ENCODE measurements at regions not wholly inside any gene's neighbourhood (a gene's known extent, or its start where the extent isn't known, plus 50 kb on each side); places are given as distances from the start of the nearest gene placed in this dataset.

DNA sequence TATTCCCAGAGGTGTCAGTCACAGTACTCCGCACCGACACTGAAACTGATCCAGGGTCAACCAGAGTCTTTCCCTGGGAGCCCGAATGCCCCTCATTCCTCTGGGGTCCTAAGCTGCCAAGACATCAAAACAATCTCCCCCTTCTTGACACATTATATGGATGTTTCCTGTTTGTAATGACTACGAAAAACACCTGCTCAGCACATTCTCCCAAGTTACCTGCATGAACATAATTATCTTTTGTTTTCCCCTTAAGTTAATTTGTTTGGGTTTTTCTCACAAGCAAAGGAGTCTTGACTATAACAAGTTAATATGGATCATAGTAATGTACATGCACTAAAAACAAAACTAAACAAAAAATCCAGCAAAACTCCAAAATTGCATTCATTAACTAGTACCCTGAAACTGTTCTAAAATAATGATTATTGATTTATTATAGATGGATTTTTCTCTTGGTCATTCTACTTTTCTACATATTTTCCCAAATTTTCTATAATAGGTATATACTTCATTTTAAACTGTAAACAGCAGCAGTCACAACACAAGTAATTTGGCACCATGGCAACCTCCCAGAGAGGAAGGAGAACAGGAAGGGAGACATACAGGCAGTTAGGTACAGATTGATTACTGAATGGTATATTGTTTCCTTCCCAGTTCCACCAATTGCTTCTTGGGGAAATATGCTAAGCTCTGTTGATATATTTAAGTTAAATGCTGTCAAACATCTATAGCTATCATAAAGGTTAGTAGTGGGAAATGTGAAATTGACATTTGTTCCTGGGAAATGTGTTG is 631.5 kb downstream of the METTL15 start:
- Histone ChIP-seq H3K27ac (ENCODE audit: low read depth, low read length) (no peak overlapping the region), H3K36me3 (ENCODE audit: control insufficient read depth, low read length) (no peaks in the 10 kb centered on the region), H3K79me2 (ENCODE audit: control insufficient read depth, low read length) (no peaks in the 10 kb centered on the region), H3K4me2 (ENCODE audit: low read length) (no peak overlapping the region), H4K20me1 (ENCODE audit: control insufficient read depth, insufficient read depth, low read depth, low read length) (no peaks in the 10 kb centered on the region), H3K9me2 (replicated peaks; ENCODE audit: control insufficient read depth, low read length) (no peaks in the 10 kb centered on the region), H3K4me3 (ENCODE audit: low read length) (no peak overlapping the region), H3F3A (ENCODE audit: control insufficient read depth, insufficient read depth) (no peaks in the 10 kb centered on the region), H3K27me3 (ENCODE audit: control insufficient read depth, low read length) (no peaks in the 10 kb centered on the region), H3K4me1 (ENCODE audit: control insufficient read depth, low read length) (no peaks in the 10 kb centered on the region), H3K9me3 (ENCODE audit: control insufficient read depth, insufficient read depth, low read length) (no peaks in the 10 kb centered on the region)
- no peak for TF ChIP-seq EZH2phosphoT487 (IDR thresholded peaks at IDR 0.05; ENCODE audit: borderline replicate concordance, low read length)

DNA sequence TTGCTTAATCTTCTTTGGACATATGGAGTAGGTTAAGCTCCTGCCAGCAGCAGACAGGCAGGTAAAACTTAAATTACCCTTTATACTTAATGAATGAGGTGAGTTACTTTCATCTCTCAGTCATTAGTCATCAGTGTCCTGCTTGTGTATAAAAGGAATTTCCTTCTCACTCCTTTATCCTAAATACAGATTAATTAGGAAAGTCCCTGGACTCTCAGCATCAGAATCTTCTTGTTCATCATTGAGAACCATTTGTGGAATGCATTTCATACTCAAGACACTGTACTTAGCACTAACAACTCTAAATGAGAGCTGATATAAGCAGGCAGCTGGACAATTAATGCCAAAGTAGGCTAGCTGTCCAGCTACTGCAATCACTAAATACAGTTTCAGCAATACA is 630.4 kb downstream of the METTL15 start:
- no peaks in the 10 kb centered on the region for H3K9me2 ChIP-seq (replicated peaks; ENCODE audit: control insufficient read depth, low read length)
- no peaks in the 10 kb centered on the region for H3K36me3 ChIP-seq (ENCODE audit: control insufficient read depth, low read length)
- H3K79me2 ChIP-seq (ENCODE audit: control insufficient read depth, low read length): no peaks in the 10 kb centered on the region
- no peak overlapping the region for H3K4me3 ChIP-seq (ENCODE audit: low read length)
- H3K27ac ChIP-seq (ENCODE audit: low read depth, low read length): no peak overlapping the region
- H3K27me3 ChIP-seq (ENCODE audit: control insufficient read depth, low read length): no peaks in the 10 kb centered on the region
- no peaks in the 10 kb centered on the region for H3K9me3 ChIP-seq (ENCODE audit: control insufficient read depth, insufficient read depth, low read length)
- TF ChIP-seq EZH2phosphoT487 (IDR thresholded peaks at IDR 0.05; ENCODE audit: borderline replicate concordance, low read length): no peak
- TF ChIP-seq, protein P1, sequence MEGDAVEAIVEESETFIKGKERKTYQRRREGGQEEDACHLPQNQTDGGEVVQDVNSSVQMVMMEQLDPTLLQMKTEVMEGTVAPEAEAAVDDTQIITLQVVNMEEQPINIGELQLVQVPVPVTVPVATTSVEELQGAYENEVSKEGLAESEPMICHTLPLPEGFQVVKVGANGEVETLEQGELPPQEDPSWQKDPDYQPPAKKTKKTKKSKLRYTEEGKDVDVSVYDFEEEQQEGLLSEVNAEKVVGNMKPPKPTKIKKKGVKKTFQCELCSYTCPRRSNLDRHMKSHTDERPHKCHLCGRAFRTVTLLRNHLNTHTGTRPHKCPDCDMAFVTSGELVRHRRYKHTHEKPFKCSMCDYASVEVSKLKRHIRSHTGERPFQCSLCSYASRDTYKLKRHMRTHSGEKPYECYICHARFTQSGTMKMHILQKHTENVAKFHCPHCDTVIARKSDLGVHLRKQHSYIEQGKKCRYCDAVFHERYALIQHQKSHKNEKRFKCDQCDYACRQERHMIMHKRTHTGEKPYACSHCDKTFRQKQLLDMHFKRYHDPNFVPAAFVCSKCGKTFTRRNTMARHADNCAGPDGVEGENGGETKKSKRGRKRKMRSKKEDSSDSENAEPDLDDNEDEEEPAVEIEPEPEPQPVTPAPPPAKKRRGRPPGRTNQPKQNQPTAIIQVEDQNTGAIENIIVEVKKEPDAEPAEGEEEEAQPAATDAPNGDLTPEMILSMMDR (IDR thresholded peaks at IDR 0.05; ENCODE audit: low read depth, low read length, poor library complexity, severe bottlenecking): no peak
- H3F3A ChIP-seq (ENCODE audit: control insufficient read depth, insufficient read depth): no peaks in the 10 kb centered on the region
- no peaks in the 10 kb centered on the region for H4K20me1 ChIP-seq (ENCODE audit: control insufficient read depth, insufficient read depth, low read depth, low read length)
- no peaks in the 10 kb centered on the region for H3K4me1 ChIP-seq (ENCODE audit: control insufficient read depth, low read length)
- no peak overlapping the region for H3K4me2 ChIP-seq (ENCODE audit: low read length)

DNA sequence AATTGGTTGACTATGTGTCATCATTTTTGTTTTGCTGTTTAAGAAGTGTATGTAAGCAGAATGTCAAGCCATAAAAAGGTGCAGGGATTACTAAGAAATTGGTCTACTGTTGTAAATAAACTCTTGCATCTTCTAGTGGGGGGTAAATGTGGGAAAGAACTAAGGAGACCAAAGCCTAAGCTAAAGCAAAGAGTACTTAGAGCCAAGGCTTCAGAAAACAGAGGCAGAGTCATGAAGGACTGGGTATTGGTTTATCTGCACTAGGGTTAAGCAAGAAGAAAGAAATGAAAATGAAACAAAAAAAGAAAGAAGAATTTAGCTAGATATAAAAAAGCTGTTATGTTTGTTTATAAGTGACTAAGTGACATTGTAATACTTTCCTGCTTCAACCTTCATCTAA is 628.1 kb downstream of the METTL15 start:
- Histone ChIP-seq H3K4me3 (ENCODE audit: low read length) (no peak overlapping the region), H3K4me2 (ENCODE audit: low read length) (no peak overlapping the region), H3K9me2 (replicated peaks; ENCODE audit: control insufficient read depth, low read length) (no peaks in the 10 kb centered on the region), H3K27ac (ENCODE audit: low read depth, low read length) (no peak overlapping the region), H3K27me3 (ENCODE audit: control insufficient read depth, low read length) (no peaks in the 10 kb centered on the region), H3K36me3 (ENCODE audit: control insufficient read depth, low read length) (no peaks in the 10 kb centered on the region), H3F3A (ENCODE audit: control insufficient read depth, insufficient read depth) (no peaks in the 10 kb centered on the region), H3K79me2 (ENCODE audit: control insufficient read depth, low read length) (no peaks in the 10 kb centered on the region), H3K4me1 (ENCODE audit: control insufficient read depth, low read length) (no peaks in the 10 kb centered on the region), H4K20me1 (ENCODE audit: control insufficient read depth, insufficient read depth, low read depth, low read length) (no peaks in the 10 kb centered on the region), H3K9me3 (ENCODE audit: control insufficient read depth, insufficient read depth, low read length) (no peaks in the 10 kb centered on the region)
- no peak for TF ChIP-seq EZH2phosphoT487 (IDR thresholded peaks at IDR 0.05; ENCODE audit: borderline replicate concordance, low read length)
- TF ChIP-seq, protein P1 (IDR thresholded peaks at IDR 0.05; ENCODE audit: low read depth, low read length, poor library complexity, severe bottlenecking): no peak

DNA sequence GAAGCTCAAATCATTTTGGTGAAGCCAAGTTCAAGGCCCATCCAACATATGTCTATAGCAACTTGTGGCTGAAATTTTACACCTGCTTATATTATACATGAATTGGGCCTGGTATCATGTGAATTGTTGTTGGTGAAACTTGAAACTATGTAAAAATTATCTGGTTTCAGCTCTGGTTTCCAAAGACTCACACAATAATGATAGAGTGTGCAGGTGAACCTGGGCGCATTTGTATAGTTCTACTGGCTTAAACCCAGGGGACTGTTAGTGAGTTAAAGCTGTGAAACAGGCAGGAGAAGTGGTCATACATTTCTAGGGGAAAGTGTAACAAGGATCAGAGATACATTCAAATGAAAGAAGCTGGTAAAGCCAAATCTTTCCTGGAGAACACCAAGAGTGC is 627.3 kb downstream of the METTL15 start:
- H3F3A ChIP-seq (ENCODE audit: control insufficient read depth, insufficient read depth): no peaks in the 10 kb centered on the region
- H3K27ac ChIP-seq (ENCODE audit: low read depth, low read length): no peak overlapping the region
- H3K79me2 ChIP-seq (ENCODE audit: control insufficient read depth, low read length): no peaks in the 10 kb centered on the region
- no peaks in the 10 kb centered on the region for H3K27me3 ChIP-seq (ENCODE audit: control insufficient read depth, low read length)
- H4K20me1 ChIP-seq (ENCODE audit: control insufficient read depth, insufficient read depth, low read depth, low read length): no peaks in the 10 kb centered on the region
- H3K4me3 ChIP-seq (ENCODE audit: low read length): no peak overlapping the region
- H3K9me3 ChIP-seq (ENCODE audit: control insufficient read depth, insufficient read depth, low read length): no peaks in the 10 kb centered on the region
- H3K4me1 ChIP-seq (ENCODE audit: control insufficient read depth, low read length): no peaks in the 10 kb centered on the region
- H3K36me3 ChIP-seq (ENCODE audit: control insufficient read depth, low read length): no peaks in the 10 kb centered on the region
- TF ChIP-seq, protein P1 (IDR thresholded peaks at IDR 0.05; ENCODE audit: low read depth, low read length, poor library complexity, severe bottlenecking): no peak
- TF ChIP-seq EZH2phosphoT487 (IDR thresholded peaks at IDR 0.05; ENCODE audit: borderline replicate concordance, low read length): no peak
- no peaks in the 10 kb centered on the region for H3K9me2 ChIP-seq (replicated peaks; ENCODE audit: control insufficient read depth, low read length)
- H3K4me2 ChIP-seq (ENCODE audit: low read length): no peak overlapping the region

Measured in DOHH2 (cell line).